ENCODE measurements at regions not wholly inside any gene's neighbourhood (a gene's known extent, or its start where the extent isn't known, plus 50 kb on each side); places are given as distances from the start of the nearest gene placed in this dataset.

DNA sequence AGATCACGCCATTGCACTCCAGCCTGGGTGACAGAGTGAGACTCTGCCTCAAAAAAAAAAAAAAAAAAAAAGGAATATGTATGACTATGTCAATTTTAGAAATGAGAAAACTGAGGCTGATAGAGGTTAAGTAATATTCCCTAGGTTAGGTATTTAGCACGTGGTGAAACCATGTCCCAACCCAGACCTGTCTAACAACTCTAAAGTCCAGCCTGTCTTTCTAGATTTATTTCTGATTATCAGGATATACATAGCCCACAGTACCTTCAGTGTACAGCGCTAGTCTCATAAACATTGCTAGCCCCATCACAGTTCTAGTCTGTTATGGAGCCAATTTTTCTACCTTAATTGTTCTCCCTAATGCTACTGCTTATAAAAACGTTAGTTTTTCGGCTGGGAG is 88.4 kb upstream of the RAP2B start:
- DNase-seq (ENCODE audit: low spot score): no peak

GRCh38 chr3:153078826-153079225 is 83.2 kb upstream of the RAP2B start:
- DNase-seq (ENCODE audit: low spot score): no peak

- DNase-seq (ENCODE audit: low spot score): no peak
These were observed 82.6 kb upstream of the RAP2B start for GRCh38 chr3:153079386-153079785.

DNA sequence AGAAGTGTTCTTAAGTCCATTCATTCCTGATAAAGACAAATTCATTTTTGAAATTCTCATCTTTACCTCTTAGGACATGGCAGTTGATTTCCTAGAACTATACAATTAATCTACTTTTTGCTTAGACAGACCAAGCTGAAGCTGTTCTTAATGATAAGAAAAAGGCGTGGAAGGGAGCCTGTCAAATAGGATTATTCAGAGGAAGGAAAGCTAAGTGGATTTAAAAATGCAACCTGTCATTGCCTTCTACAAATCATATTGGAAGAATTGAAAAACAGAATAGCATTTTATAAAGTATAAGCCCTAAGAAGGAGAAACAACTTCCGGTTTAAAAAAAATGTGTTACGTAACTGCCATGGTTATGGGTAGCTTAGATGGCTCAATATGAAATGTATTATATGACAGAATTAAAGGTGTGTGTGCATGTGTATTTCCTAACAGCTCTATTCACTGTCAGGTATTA is 81.2 kb upstream of the RAP2B start:
- no peak for DNase-seq (ENCODE audit: low spot score)

- DNase-seq (ENCODE audit: low spot score): no peak
These were observed 77.6 kb upstream of the RAP2B start for GRCh38 chr3:153084431-153084830.

DNA sequence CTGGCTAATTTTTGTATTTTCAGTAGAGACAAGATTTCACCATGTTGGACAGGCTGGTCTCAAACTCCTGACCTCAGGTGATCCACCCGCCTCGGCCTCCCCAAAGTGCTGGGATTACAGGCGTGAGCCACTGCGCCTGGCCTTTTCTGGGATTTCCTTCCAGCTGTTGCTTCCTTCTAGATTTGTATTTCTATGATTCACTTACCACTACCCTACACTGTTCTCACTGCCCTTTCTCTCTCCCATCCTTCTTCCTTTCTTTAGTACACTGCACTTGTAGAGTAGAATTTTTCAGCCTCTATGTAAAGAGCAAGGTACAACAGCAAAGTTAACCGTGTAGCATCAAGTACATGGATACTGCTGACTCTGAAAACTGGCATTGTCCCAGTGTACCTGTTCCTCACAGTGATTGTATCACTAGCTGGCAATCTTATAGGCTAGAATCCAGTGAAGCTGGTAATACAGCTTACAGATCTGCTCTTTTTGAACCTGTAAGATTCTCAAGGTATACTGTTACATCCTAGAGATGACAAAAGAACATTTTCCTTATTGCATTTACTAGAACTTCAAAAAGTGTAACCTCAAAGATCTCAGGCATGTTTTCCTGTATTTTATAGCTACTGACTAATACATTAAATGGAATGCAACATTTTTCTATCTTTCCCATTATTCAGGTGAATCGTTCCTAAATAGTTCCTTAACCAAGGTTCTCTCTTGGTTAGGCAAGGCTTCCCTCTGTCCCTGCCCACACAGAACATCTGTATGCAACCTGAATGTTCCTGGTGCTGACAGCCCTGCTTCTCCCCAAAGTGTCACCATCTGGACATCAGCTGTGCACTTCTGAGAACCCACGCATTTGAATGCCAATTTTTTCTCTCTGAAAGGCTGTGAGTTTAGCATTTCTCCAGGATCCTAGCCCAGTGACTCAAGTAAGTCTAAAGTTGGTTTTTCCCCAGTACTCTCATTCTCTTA is 74.1 kb upstream of the RAP2B start:
- no peak for DNase-seq (ENCODE audit: low spot score)

- DNase-seq (ENCODE audit: low spot score): no peak
These were observed 72.4 kb upstream of the RAP2B start for GRCh38 chr3:153089620-153090019.

- no peak for DNase-seq (ENCODE audit: low spot score)
These were observed 71.1 kb upstream of the RAP2B start for GRCh38 chr3:153090973-153091372.

DNA sequence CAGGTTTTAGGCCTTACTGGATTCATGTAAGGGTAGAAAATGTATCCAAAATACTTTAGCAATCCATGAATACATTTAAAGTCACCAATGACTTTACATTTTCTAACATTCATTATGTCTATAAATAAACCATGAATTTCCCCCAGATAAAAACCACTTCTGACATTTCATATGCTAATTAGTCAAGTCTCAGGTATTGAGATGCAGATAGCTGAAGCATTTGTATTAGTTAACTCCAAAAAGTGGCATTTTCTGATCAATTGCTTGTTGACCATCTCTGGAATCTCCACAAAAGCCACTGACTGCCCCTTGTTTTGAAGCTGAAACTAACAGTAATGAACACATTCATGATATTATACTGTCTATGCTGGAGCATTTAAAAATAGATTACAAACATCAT is 68.4 kb upstream of the RAP2B start:
- DNase-seq (ENCODE audit: low spot score): no peak

GRCh38 chr3:153094386-153094785 is 67.6 kb upstream of the RAP2B start:
- DNase-seq (ENCODE audit: low spot score): no peak

GRCh38 chr3:153095441-153095840 is 66.6 kb upstream of the RAP2B start:
- DNase-seq (ENCODE audit: low spot score): no peak

DNA sequence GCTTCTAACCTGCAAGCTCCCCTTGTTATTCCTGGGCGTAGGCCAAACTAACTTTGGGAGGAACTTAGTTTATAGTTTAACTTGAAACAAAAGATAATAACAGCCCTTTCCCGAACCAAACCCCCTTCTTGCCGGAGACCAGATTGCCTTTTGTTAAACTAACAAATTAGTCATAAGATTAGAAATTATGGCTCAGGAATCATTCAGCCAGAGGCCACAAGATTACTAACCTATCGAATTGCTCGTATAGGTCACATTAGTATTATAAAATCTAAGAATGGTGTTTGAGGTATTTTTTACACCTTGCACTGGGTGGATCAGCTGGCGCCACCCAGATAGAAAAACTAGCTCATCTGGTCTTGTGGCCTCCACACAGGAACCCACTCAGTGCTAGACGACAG is 65.3 kb upstream of the RAP2B start:
- DNase-seq (ENCODE audit: low spot score): no peak

- DNase-seq (ENCODE audit: low spot score): no peak
These were observed 64.8 kb upstream of the RAP2B start for GRCh38 chr3:153097213-153097612.

GRCh38 chr3:153099131-153099530 is 62.9 kb upstream of the RAP2B start:
- DNase-seq (ENCODE audit: low spot score): no peak

- no peak for DNase-seq (ENCODE audit: low spot score)
These were observed 58.5 kb upstream of the RAP2B start for GRCh38 chr3:153103406-153103945.

GRCh38 chr3:153110041-153110440 is 52.0 kb upstream of the RAP2B start:
- DNase-seq (ENCODE audit: low spot score): no peak

DNA sequence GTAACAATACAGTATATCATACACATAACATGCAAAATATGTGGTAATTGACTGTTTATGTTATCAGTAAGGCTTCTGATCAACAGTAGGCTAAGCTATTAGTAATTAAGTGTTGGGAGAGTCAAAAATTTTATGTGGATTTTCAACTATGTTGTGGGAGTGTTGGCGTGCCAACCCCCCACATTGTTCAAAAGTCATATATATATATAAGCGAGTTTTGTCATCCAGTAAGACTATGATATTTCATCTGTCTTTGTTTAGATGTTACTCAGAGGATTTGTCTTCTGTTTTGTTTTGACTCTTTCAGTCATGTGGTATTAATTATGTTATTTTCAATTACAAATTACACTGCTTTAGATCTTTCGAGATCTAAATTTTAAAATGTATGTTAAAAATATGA is 51.0 kb upstream of the RAP2B start:
- DNase-seq (ENCODE audit: low spot score): no peak

All from activated CD4-positive, alpha-beta T cell treated with anti-CD3 and anti-CD28 coated beads, Interleukin-2, Interleukin-4, amounts not matched to agents 100 ng/mL and 50 ng/mL, durations not matched to agents 16 hours and 8 hours (primary cell).